Activated naive CD8-positive, alpha-beta T cell treated with anti-CD3 and anti-CD28 coated beads, Interleukin-2, amount 50 U/mL, for 24 hours (primary cell): ENCODE measurements at regions not wholly inside any gene's neighbourhood (a gene's known extent, or its start where the extent isn't known, plus 50 kb on each side); places are given as distances from the start of the nearest gene placed in this dataset.
A peak's percentile ranks its signal among the peaks of the same experiment; 100 is the strongest.

ENCODE experiments used
- ATAC-seq: fragments of 150-1000 bp; cut with Tn5 transposase; one replicate; pipeline ENCODE4 v1.10.0; 2021
- DNase-seq: peaks from one replicate; pipeline ENCODE4 v3.0.0; 2021
- H3K27ac Mint-ChIP-seq: one replicate; pipeline ENCODE4 v1.8.0; 2021; ENCODE audit warnings: mild to moderate bottlenecking, mixed read lengths
- H3K27me3 Mint-ChIP-seq: one replicate; pipeline ENCODE4 v1.8.0; 2021; ENCODE audit warnings: mixed read lengths
- H3K36me3 Mint-ChIP-seq: one replicate; pipeline ENCODE4 v1.8.0; 2021; ENCODE audit warnings: low read depth, mixed read lengths
- H3K4me1 Mint-ChIP-seq: one replicate; pipeline ENCODE4 v1.8.0; 2021; ENCODE audit warnings: mixed read lengths
- H3K4me3 Mint-ChIP-seq: one replicate; pipeline ENCODE4 v1.8.0; 2021; ENCODE audit warnings: mild to moderate bottlenecking, moderate library complexity, mixed read lengths
- H3K9me3 Mint-ChIP-seq: one replicate; pipeline ENCODE4 v1.8.0; 2021; ENCODE audit warnings: mixed read lengths

GRCh38 chr14:97380539-97380941 lies 583.4 kb downstream of the VRK1 start:
- H3K4me1 Mint-ChIP-seq = peaks cover 44% of the 10 kb centered on the region
- peak overlapping the region; percentile 9 for H3K4me3 Mint-ChIP-seq
- H3K27me3 Mint-ChIP-seq = no peaks in the 10 kb centered on the region
- H3K27ac Mint-ChIP-seq = peak overlapping the region; percentile 28
- peak; percentile 99 for ATAC-seq
- DNase-seq = peak; percentile 67
- no peaks in the 10 kb centered on the region for H3K36me3 Mint-ChIP-seq
- peaks cover under 1% of the 10 kb centered on the region for H3K9me3 Mint-ChIP-seq

GRCh38 chr14:97381309-97381708 lies 584.1 kb downstream of the VRK1 start:
- no peak overlapping the region for H3K27ac Mint-ChIP-seq
- ATAC-seq (no peak), DNase-seq (no peak)
- no peaks in the 10 kb centered on the region for H3K36me3 Mint-ChIP-seq
- peaks cover 44% of the 10 kb centered on the region for H3K4me1 Mint-ChIP-seq
- no peak overlapping the region for H3K4me3 Mint-ChIP-seq
- peaks cover 3% of the 10 kb centered on the region for H3K9me3 Mint-ChIP-seq
- H3K27me3 Mint-ChIP-seq = no peaks in the 10 kb centered on the region

- Mint-ChIP-seq H3K4me3 (no peak overlapping the region), H3K27ac (no peak overlapping the region), H3K27me3 (no peaks in the 10 kb centered on the region), H3K36me3 (no peaks in the 10 kb centered on the region), H3K9me3 (peaks cover 3% of the 10 kb centered on the region), H3K4me1 (peaks cover 49% of the 10 kb centered on the region)
- no peak for ATAC-seq
- DNase-seq = no peak
Measured at GRCh38 chr14:97382616-97383226, 585.5 kb downstream of the VRK1 start.

GRCh38 chr14:97385727-97386126 lies 588.5 kb downstream of the VRK1 start:
- no peaks in the 10 kb centered on the region for H3K36me3 Mint-ChIP-seq
- no peak overlapping the region for H3K4me3 Mint-ChIP-seq
- ATAC-seq (no peak), DNase-seq (no peak)
- no peaks in the 10 kb centered on the region for H3K27me3 Mint-ChIP-seq
- H3K27ac Mint-ChIP-seq = no peak overlapping the region
- H3K4me1 Mint-ChIP-seq = peaks cover 22% of the 10 kb centered on the region
- peaks cover 3% of the 10 kb centered on the region for H3K9me3 Mint-ChIP-seq

- Mint-ChIP-seq H3K27ac (peak overlapping the region; percentile 9), H3K4me3 (no peak overlapping the region), H3K27me3 (no peaks in the 10 kb centered on the region), H3K4me1 (peaks cover 11% of the 10 kb centered on the region), H3K36me3 (no peaks in the 10 kb centered on the region), H3K9me3 (peaks cover 3% of the 10 kb centered on the region)
- ATAC-seq = no peak
- no peak for DNase-seq
Measured at GRCh38 chr14:97387252-97387874, 590.2 kb downstream of the VRK1 start.

- H3K27me3 Mint-ChIP-seq = no peaks in the 10 kb centered on the region
- ATAC-seq = no peak
- H3K4me3 Mint-ChIP-seq = no peak overlapping the region
- peaks cover 11% of the 10 kb centered on the region for H3K4me1 Mint-ChIP-seq
- H3K27ac Mint-ChIP-seq = no peak overlapping the region
- no peaks in the 10 kb centered on the region for H3K36me3 Mint-ChIP-seq
- peaks cover 3% of the 10 kb centered on the region for H3K9me3 Mint-ChIP-seq
- DNase-seq = no peak
Measured at GRCh38 chr14:97388408-97388807, 591.2 kb downstream of the VRK1 start.

- Mint-ChIP-seq H3K27me3 (no peaks in the 10 kb centered on the region), H3K9me3 (peaks cover 3% of the 10 kb centered on the region), H3K27ac (no peak overlapping the region), H3K4me1 (peaks cover 11% of the 10 kb centered on the region), H3K36me3 (no peaks in the 10 kb centered on the region), H3K4me3 (no peak overlapping the region)
- DNase-seq = no peak
- ATAC-seq = no peak
Measured at GRCh38 chr14:97390096-97390724, 593.0 kb downstream of the VRK1 start.

- no peaks in the 10 kb centered on the region for H3K36me3 Mint-ChIP-seq
- no peak overlapping the region for H3K4me3 Mint-ChIP-seq
- ATAC-seq (no peak), DNase-seq (no peak)
- no peak overlapping the region for H3K27ac Mint-ChIP-seq
- H3K27me3 Mint-ChIP-seq = peaks cover 2% of the 10 kb centered on the region
- H3K4me1 Mint-ChIP-seq = peaks cover 3% of the 10 kb centered on the region
- peaks cover 4% of the 10 kb centered on the region for H3K9me3 Mint-ChIP-seq
Measured at GRCh38 chr14:97393244-97393643, 596.1 kb downstream of the VRK1 start.

GRCh38 chr14:97395068-97395467 lies 597.9 kb downstream of the VRK1 start:
- H3K4me3 Mint-ChIP-seq = no peak overlapping the region
- DNase-seq = no peak
- peaks cover 5% of the 10 kb centered on the region for H3K4me1 Mint-ChIP-seq
- H3K27ac Mint-ChIP-seq = no peak overlapping the region
- H3K27me3 Mint-ChIP-seq = peaks cover 2% of the 10 kb centered on the region
- H3K9me3 Mint-ChIP-seq = peaks cover 16% of the 10 kb centered on the region
- peaks cover 3% of the 10 kb centered on the region for H3K36me3 Mint-ChIP-seq
- no peak for ATAC-seq

GRCh38 chr14:97401714-97402113 lies 604.5 kb downstream of the VRK1 start:
- H3K4me3 Mint-ChIP-seq = no peak overlapping the region
- peaks cover 16% of the 10 kb centered on the region for H3K9me3 Mint-ChIP-seq
- H3K36me3 Mint-ChIP-seq = peaks cover 3% of the 10 kb centered on the region
- no peak for ATAC-seq
- no peak for DNase-seq
- H3K27ac Mint-ChIP-seq = no peak overlapping the region
- peaks cover 2% of the 10 kb centered on the region for H3K27me3 Mint-ChIP-seq
- H3K4me1 Mint-ChIP-seq = peaks cover 5% of the 10 kb centered on the region

GRCh38 chr14:97402279-97402678 lies 605.1 kb downstream of the VRK1 start:
- Mint-ChIP-seq H3K27me3 (peaks cover 2% of the 10 kb centered on the region), H3K36me3 (peaks cover 3% of the 10 kb centered on the region), H3K4me3 (no peak overlapping the region), H3K4me1 (peaks cover 7% of the 10 kb centered on the region), H3K9me3 (peaks cover 16% of the 10 kb centered on the region), H3K27ac (no peak overlapping the region)
- DNase-seq (no peak), ATAC-seq (no peak)

- no peak overlapping the region for H3K4me3 Mint-ChIP-seq
Measured at GRCh38 chr14:97407701-97408407, 610.7 kb downstream of the VRK1 start.

GRCh38 chr14:97408503-97408902 lies 611.3 kb downstream of the VRK1 start:
- peaks cover 27% of the 10 kb centered on the region for H3K4me1 Mint-ChIP-seq
- peak overlapping the region; percentile 82 for H3K27ac Mint-ChIP-seq
- no peaks in the 10 kb centered on the region for H3K36me3 Mint-ChIP-seq
- no peak for ATAC-seq
- H3K9me3 Mint-ChIP-seq = no peaks in the 10 kb centered on the region
- DNase-seq = no peak
- H3K4me3 Mint-ChIP-seq = peak overlapping the region; percentile 48
- H3K27me3 Mint-ChIP-seq = peaks cover 6% of the 10 kb centered on the region

More at GRCh38 chr14:97407701-97408407, 610.7 kb downstream of the VRK1 start:
- no peaks in the 10 kb centered on the region for H3K9me3 Mint-ChIP-seq
- H3K36me3 Mint-ChIP-seq = no peaks in the 10 kb centered on the region
- H3K4me1 Mint-ChIP-seq = peaks cover 27% of the 10 kb centered on the region
- ATAC-seq = no peak
- peaks cover 6% of the 10 kb centered on the region for H3K27me3 Mint-ChIP-seq
- no peak for DNase-seq
- peak overlapping the region; percentile 44 for H3K27ac Mint-ChIP-seq

GRCh38 chr14:97408937-97409815 lies 612.0 kb downstream of the VRK1 start:
- ATAC-seq (peak; percentile 81), DNase-seq (peak; percentile 16)
- H3K4me1 Mint-ChIP-seq = peaks cover 27% of the 10 kb centered on the region
- H3K9me3 Mint-ChIP-seq = no peaks in the 10 kb centered on the region
- H3K4me3 Mint-ChIP-seq = peak overlapping the region; percentile 48
- peaks cover 10% of the 10 kb centered on the region for H3K27me3 Mint-ChIP-seq
- H3K27ac Mint-ChIP-seq = peak overlapping the region; percentile 82
- H3K36me3 Mint-ChIP-seq = no peaks in the 10 kb centered on the region
